Thymus (tissue), 11 donors: ENCODE measurements at regions not wholly inside any gene's neighbourhood (a gene's known extent, or its start where the extent isn't known, plus 50 kb on each side); places are given as distances from the start of the nearest gene placed in this dataset.
A peak's percentile ranks its signal among the peaks of the same experiment; 100 is the strongest.

Source experiments
- DNase-seq, 9 donors: peaks; one replicate each; pipeline ENCODE4 v3.0.0-alpha.2; 2013; ENCODE audit warnings: low spot score in 9 of 9, low read depth in 6 of 9, missing footprints in 1 of 9
- H3K27ac ChIP-seq, 2 donors: one replicate each; pipeline ENCODE4 v1.5.1; 2013; ENCODE audit warnings: control low read depth in 1 of 2, low read depth in 1 of 2, low read length in 1 of 2, mild to moderate bottlenecking in 1 of 2, moderate library complexity in 1 of 2
- H3K27me3 ChIP-seq, 2 donors: one replicate each; pipeline ENCODE4 v1.5.1; 2013; ENCODE audit warnings: low read length in 1 of 2; ENCODE audit not compliant: control insufficient read depth in 2 of 2, insufficient read depth in 1 of 2
- H3K36me3 ChIP-seq, 2 donors: one replicate each; pipeline ENCODE4 v1.5.1; 2013; ENCODE audit warnings: low read length in 1 of 2, mild to moderate bottlenecking in 1 of 2, moderate library complexity in 1 of 2; ENCODE audit not compliant: control insufficient read depth in 2 of 2, insufficient read depth in 2 of 2
- H3K4me1 ChIP-seq, 2 donors: one replicate each; pipeline ENCODE4 v1.5.1; 2013; ENCODE audit warnings: low read length in 2 of 2; ENCODE audit not compliant: control insufficient read depth in 2 of 2, insufficient read depth in 2 of 2
- H3K4me3 ChIP-seq, 2 donors: one replicate each; pipeline ENCODE4 v1.5.1; 2013; ENCODE audit warnings: low read length in 2 of 2, control low read depth in 1 of 2, mild to moderate bottlenecking in 1 of 2
- H3K9me3 ChIP-seq, 2 donors: one replicate each; pipeline ENCODE4 v1.5.1; 2013; ENCODE audit warnings: low read length in 1 of 2, mild to moderate bottlenecking in 1 of 2; ENCODE audit not compliant: control insufficient read depth in 2 of 2, insufficient read depth in 1 of 2
- WGBS: extraction: QIAGEN DNeasy Blood & Tissue Kit; methylation state at CpG from one replicate; pipeline ENCODE4 v1.1.7; 2013; 5-methylcytosine and 5-hydroxymethylcytosine counted together
- donor health status: healthy.

DNA sequence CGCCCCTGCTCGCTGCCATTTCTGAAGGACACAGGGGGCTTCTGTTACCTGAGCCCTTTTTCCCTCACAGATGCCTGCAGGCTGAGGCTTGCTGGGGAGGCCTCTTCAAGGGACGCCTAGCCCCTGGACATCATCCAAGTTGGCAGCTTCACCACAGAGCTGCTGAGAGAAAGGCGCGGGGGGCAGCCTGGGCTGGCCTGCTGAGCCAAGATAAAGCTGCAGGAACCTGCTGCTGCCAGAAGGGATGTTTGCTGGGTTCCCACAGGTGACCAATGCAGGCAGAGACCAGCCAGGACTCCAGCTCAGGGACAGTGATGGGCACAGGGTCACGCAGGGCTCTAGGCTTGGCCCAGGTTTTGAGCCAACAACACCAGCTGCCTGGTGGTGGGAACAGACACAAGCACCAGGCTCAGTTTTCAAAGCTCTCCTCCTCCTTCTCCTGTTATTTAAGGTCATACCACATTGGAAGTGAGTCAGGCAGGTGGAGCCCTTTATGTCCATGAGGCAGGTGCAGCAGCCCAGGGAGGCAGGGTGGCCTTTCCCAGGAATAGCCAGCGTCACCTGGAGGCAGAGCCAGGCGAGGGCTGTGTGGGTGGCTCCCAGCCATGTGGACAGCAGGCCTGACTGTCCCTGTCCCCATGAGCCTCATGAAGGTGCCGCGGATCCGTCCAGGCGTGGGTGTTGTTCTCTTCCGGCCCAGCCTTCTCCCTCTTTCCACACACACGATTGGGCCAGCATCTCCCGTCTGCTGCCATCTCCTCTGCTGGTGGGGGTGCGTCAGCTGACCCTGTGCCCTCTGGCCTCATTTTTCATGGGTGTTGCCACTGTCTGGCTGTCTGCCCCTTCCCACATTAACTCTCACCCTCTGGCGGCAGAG is 515.5 kb upstream of the MYT1L start:
- H3K9me3 ChIP-seq = no peaks in the 10 kb centered on the region
- H3K27ac ChIP-seq = peak overlapping the region; percentile 36 to 54
- H3K4me1 ChIP-seq = peaks cover 0 to 24% of the 10 kb centered on the region in 2 donors
- no peak overlapping the region for H3K4me3 ChIP-seq
- H3K27me3 ChIP-seq = no peaks in the 10 kb centered on the region
- peak in 3 of 9 donors; percentile 16 to 50 (median 27) for DNase-seq
- H3K36me3 ChIP-seq = no peaks in the 10 kb centered on the region
- WGBS = 72% methylated on average over 17 of the region's 17 CpGs

DNA sequence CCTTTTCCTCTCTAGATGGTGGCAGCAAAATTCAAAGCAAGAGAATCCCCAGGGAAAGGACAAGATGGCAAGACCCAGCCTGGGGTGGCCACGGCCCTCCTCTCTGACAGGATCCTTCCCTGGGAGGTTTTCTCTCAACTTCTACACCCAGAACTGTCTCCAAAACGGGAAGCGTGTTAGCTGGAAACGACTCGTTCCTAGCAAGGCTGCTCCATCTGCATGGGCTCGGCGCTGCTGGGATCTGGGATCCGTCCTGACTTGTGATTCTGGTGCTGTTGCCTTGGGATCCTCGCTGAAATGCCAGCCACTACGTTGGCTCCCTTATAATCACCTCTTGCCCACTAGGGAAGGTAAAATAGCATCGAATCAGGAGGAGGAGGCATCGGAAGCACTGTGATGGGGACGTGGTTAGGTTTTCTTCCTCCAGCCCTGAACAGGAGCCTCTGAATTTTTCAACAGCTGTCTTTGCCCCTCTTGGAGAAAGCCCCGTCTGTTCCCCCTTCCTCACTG is 514.8 kb upstream of the MYT1L start:
- Histone ChIP-seq H3K9me3 (no peaks in the 10 kb centered on the region), H3K4me3 (no peak overlapping the region), H3K36me3 (no peaks in the 10 kb centered on the region), H3K4me1 (peaks cover 0 to 20% of the 10 kb centered on the region in 2 donors), H3K27ac (peak overlapping the region; percentile 60 to 74), H3K27me3 (no peaks in the 10 kb centered on the region)
- 60% methylated on average over 14 of the region's 14 CpGs for WGBS
- no peak for DNase-seq

DNA sequence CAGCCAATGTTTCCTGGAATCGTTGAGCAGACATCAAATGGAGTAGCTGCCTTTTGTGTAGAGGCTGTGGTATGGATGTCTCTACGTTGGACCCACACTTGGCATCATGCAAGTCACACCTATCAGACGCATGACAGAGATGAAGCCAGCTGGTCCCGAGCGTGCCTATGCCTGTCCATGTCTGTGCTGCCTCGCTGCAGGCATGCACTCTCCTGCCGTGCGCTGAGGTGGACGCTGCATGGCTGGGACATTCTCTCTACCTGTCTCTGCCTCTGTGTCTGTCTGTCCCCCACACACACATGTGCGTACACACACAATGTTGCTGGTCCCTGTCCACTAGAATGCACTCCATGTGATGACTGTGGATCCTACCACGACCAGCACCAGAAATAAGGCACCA is 514.2 kb upstream of the MYT1L start:
- no peaks in the 10 kb centered on the region for H3K36me3 ChIP-seq
- no peak for DNase-seq
- no peaks in the 10 kb centered on the region for H3K27me3 ChIP-seq
- no peaks in the 10 kb centered on the region for H3K9me3 ChIP-seq
- 85% methylated on average over 11 of the region's 11 CpGs for WGBS
- peaks cover 0 to 22% of the 10 kb centered on the region in 2 donors for H3K4me1 ChIP-seq
- H3K27ac ChIP-seq = peak overlapping the region in 1 of 2 donors; percentile 74
- H3K4me3 ChIP-seq = no peak overlapping the region

DNA sequence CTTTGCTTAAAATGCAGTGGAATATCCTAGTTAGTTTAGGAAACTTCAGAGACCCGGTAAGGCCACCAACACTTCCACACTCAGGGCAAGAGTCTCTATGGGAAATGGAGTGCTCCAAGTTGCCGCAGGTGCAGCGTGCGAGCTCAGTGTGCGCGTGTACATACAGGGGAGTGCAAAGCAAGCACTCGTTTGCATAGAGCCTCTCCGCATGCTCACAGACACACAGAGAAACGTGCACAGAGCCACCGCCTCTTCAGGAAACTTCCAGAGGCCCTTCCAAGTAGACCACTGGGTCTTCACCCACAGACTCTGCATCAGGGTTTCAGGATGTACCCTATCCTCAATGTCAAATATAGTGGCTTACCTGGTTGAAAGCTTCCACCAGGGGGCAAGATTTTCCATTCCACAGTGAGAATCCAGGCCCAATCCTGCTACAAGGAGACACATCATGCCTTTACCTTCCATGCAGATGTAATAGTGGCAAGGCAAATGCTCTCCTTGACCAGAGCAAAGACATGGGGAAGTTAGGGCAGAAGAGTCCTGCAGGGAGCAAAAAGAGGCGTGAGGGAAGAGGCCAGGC is 513.0 kb upstream of the MYT1L start:
- no peaks in the 10 kb centered on the region for H3K36me3 ChIP-seq
- peaks cover 0 to 23% of the 10 kb centered on the region in 2 donors for H3K4me1 ChIP-seq
- H3K27me3 ChIP-seq = no peaks in the 10 kb centered on the region
- no peaks in the 10 kb centered on the region for H3K9me3 ChIP-seq
- no peak for DNase-seq
- H3K27ac ChIP-seq = no peak overlapping the region
- no peak overlapping the region for H3K4me3 ChIP-seq
- 97% methylated on average over 11 of the region's 11 CpGs for WGBS

DNA sequence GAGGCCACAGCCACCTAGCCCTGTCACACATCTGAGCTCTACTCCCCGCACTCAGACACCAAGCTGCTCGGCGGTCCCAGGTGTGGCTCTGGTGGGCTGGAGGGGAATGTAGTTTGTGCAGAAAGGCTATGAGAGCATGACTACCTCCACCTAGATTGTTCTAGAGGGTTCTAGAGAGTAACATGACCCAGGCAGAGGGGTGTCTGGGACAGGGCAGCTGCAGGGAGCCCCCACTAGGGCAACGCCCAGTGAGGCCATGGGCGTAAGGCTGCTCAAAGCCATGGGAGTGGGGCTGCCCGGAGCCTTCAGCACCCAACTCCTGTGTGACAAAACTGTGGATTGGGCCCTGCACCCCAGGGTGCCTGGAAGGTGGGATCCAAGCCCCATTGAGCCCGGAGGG is 511.4 kb upstream of the MYT1L start:
- Histone ChIP-seq H3K9me3 (no peaks in the 10 kb centered on the region), H3K27me3 (no peaks in the 10 kb centered on the region), H3K4me1 (peaks cover 0 to 16% of the 10 kb centered on the region in 2 donors), H3K27ac (no peak overlapping the region), H3K36me3 (no peaks in the 10 kb centered on the region), H3K4me3 (no peak overlapping the region)
- WGBS = 97% methylated on average over 7 of the region's 7 CpGs
- DNase-seq = no peak

DNA sequence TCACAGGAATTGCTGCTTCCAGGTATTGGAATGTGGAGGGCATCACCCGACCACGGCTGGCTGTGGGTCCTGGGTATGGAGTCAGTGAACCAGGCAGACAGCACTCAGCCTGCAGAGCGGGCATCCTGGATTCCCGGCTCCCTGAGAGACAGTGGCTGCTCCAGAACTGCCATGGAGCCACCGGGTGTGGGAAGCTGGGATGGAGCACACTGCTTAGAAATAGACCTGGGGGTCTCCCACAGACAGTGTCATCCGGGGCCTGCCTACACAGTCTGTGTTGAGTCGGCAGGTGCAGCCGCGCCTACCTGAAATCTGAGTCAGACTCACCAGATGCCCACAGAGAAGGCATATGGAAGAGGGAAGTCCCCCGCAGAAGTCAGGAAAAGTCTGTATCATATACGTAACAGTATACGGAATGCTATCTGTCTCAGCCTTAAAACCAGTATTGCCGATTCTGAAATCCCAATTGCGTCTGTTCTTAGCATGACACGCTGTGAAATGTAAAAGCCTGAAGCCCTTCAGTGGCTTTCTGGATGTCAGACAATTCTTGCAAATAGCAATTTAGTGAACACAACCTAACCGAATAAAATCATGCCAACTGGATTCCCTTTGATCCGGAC is 509.7 kb upstream of the MYT1L start:
- no peak for DNase-seq
- Histone ChIP-seq H3K9me3 (no peaks in the 10 kb centered on the region), H3K4me1 (peaks cover 0 to 11% of the 10 kb centered on the region in 2 donors), H3K27me3 (no peaks in the 10 kb centered on the region), H3K36me3 (no peaks in the 10 kb centered on the region), H3K4me3 (no peak overlapping the region), H3K27ac (peak overlapping the region in 1 of 2 donors; percentile 23)
- WGBS = 96% methylated on average over 17 of the region's 17 CpGs

DNA sequence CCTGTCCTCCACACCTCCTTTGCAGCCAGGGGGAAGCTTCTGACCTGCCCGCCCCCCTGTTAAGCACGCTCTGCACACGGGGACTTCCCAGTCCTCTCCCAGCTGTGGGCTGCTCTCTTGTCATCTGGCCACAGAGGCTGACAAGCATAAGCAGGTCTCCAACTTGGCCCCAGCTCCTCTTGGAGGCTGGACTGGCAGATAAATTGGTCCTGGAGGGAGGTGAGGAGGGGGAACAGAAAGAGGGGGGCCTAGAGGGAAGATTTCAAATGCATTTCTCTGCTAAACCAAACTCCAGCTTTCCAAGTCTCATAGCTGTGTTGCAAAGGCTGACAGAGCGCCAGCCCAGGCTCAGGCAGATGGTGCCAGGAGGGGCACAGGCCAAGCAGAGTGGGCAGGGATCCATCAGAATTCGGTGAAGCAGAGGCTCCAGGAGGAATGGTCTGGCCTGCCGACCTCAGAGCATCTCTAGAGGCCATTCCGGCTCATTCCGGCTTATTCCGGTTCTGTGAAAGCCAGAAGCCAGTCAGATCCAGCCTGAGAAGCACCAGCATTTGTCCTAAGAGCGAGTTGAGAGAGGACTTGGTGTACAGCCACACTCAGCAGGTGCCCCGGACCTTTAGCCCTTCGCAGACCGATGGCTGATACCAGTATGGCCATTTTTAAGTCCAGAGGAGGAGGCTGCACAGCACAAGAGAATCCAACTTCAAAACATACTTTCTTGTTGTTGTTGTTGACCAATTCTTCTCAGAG is 508.9 kb upstream of the MYT1L start:
- H3K27me3 ChIP-seq = no peaks in the 10 kb centered on the region
- H3K4me3 ChIP-seq = no peak overlapping the region
- peak in 1 of 9 donors; percentile 16 for DNase-seq
- peaks cover 0 to 11% of the 10 kb centered on the region in 2 donors for H3K4me1 ChIP-seq
- peak overlapping the region in 1 of 2 donors; percentile 23 for H3K27ac ChIP-seq
- 87% methylated on average over 13 of the region's 13 CpGs for WGBS
- no peaks in the 10 kb centered on the region for H3K36me3 ChIP-seq
- no peaks in the 10 kb centered on the region for H3K9me3 ChIP-seq

DNA sequence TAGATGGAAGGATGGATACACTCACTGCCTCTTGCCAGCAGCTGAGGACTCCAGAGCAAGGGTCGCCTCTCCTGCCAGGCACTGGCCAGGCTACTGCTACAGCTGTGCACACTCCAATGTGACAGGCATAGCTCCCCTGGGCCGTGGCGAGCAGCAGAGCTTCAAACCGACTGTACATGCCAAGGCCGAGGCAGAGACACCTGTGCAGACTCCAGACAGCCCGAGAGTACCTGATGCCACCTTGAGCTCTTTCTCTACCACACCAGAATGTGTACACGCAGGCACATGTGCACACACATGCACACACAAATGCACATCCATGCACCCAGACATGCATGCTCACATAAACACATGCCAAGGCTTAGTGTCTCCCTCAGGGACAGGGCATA is 508.3 kb upstream of the MYT1L start:
- Histone ChIP-seq H3K27me3 (no peaks in the 10 kb centered on the region), H3K36me3 (no peaks in the 10 kb centered on the region), H3K27ac (no peak overlapping the region), H3K4me1 (peaks cover 0 to 7% of the 10 kb centered on the region in 2 donors), H3K4me3 (no peak overlapping the region), H3K9me3 (no peaks in the 10 kb centered on the region)
- 93% methylated on average over 7 of the region's 7 CpGs for WGBS
- DNase-seq = no peak
